Hepatocyte (in vitro differentiated cells): ENCODE measurements at regions not wholly inside any gene's neighbourhood (a gene's known extent, or its start where the extent isn't known, plus 50 kb on each side); places are given as distances from the start of the nearest gene placed in this dataset.
"Not testable (repeated sequence)": the region's sequence is repeated elsewhere in the genome, so short reads cannot be mapped to it uniquely, and the experiment has no call there.

Source experiments
- DNase-seq: peaks from one replicate; pipeline ENCODE4 v3.0.0-alpha.2; 2016; ENCODE audit warnings: low spot score
- H2AFZ ChIP-seq: fragments of 200-600 bp; sonication (generic); 2 replicates; pipeline ENCODE4 v1.6.0; 2016; ENCODE audit warnings: antibody characterized with exemption, mild to moderate bottlenecking
- H3K27ac ChIP-seq: fragments of 200-600 bp; sonication (generic); 2 replicates; pipeline ENCODE4 v1.5.1; 2016; ENCODE audit warnings: mild to moderate bottlenecking
- H3K27me3 ChIP-seq: fragments of 200-600 bp; sonication (generic); 2 replicates; pipeline ENCODE4 v1.6.1; 2016
- H3K36me3 ChIP-seq: fragments of 200-600 bp; sonication (generic); replicated peaks from 2 replicates; pipeline ENCODE4 v1.5.1; 2016; ENCODE audit warnings: low read depth; ENCODE audit not compliant: insufficient read depth
- H3K4me1 ChIP-seq: fragments of 200-600 bp; sonication (generic); 2 replicates; pipeline ENCODE4 v1.5.1; 2016; ENCODE audit warnings: mild to moderate bottlenecking, moderate library complexity; ENCODE audit not compliant: insufficient read depth
- H3K4me2 ChIP-seq: fragments of 200-600 bp; sonication (generic); 2 replicates; pipeline ENCODE4 v1.6.0; 2016
- H3K4me3 ChIP-seq: fragments of 200-600 bp; sonication (generic); 2 replicates; pipeline ENCODE4 v1.5.1; 2016; ENCODE audit warnings: mild to moderate bottlenecking
- H3K79me2 ChIP-seq: fragments of 200-600 bp; sonication (generic); 2 replicates; pipeline ENCODE4 v1.6.0; 2017; ENCODE audit warnings: mild to moderate bottlenecking
- H3K9me2 ChIP-seq: fragments of 200-600 bp; sonication (generic); replicated peaks from 2 replicates; pipeline ENCODE4 v1.6.0; 2017; ENCODE audit warnings: mild to moderate bottlenecking; ENCODE audit not compliant: insufficient read depth
- H3K9me3 ChIP-seq: fragments of 200-600 bp; sonication (generic); 2 replicates; pipeline ENCODE4 v1.5.1; 2016; ENCODE audit warnings: low read depth, mild to moderate bottlenecking
- H4K20me1 ChIP-seq: fragments of 200-600 bp; sonication (generic); 2 replicates; pipeline ENCODE4 v1.6.0; 2016; ENCODE audit warnings: mild to moderate bottlenecking; ENCODE audit not compliant: insufficient read depth, poor library complexity, severe bottlenecking
- CTCF ChIP-seq: fragments of 200-600 bp; sonication (generic); IDR thresholded peaks from 2 replicates; pipeline ENCODE4 v1.5.1; 2016; ENCODE audit warnings: antibody characterized with exemption, mild to moderate bottlenecking; ENCODE audit not compliant: poor library complexity
- EZH2 ChIP-seq: fragments of 200-600 bp; sonication (generic); IDR thresholded peaks from 2 replicates; pipeline ENCODE4 v1.6.1; 2016; ENCODE audit warnings: antibody characterized with exemption, mild to moderate bottlenecking, borderline replicate concordance
- EZH2phosphoT487 ChIP-seq: fragments of 200-600 bp; sonication (generic); IDR thresholded peaks from one replicate; pipeline ENCODE4 v1.6.1; 2018; ENCODE audit warnings: antibody characterized with exemption, mild to moderate bottlenecking, low read depth, moderate library complexity; ENCODE audit not compliant: unreplicated experiment, severe bottlenecking
- WGBS: methylation state at CpG from one replicate; pipeline ENCODE4 v1.1.6; 2016; ENCODE audit warnings: low lambda C conversion rate; ENCODE audit errors: missing lambda C conversion rate; 5-methylcytosine and 5-hydroxymethylcytosine counted together

- Histone ChIP-seq H3K4me3 (no peak overlapping the region), H3K9me3 (no peaks in the 10 kb centered on the region), H3K4me1 (no peaks in the 10 kb centered on the region), H4K20me1 (no peaks in the 10 kb centered on the region), H2AFZ (no peak overlapping the region), H3K36me3 (no peaks in the 10 kb centered on the region), H3K4me2 (no peak overlapping the region), H3K27me3 (no peaks in the 10 kb centered on the region), H3K79me2 (no peaks in the 10 kb centered on the region), H3K27ac (no peak overlapping the region), H3K9me2 (no peaks in the 10 kb centered on the region)
- 86% methylated on average over 5 of the region's 5 CpGs for WGBS
- no peak for TF ChIP-seq EZH2
- TF ChIP-seq CTCF, result no peak
- TF ChIP-seq EZH2phosphoT487, result no peak
- no peak for DNase-seq
Observed at GRCh38 chrX:5290635-5291034, 938.0 kb downstream of the NLGN4X start.

GRCh38 chrX:5289949-5290348 lies 938.7 kb downstream of the NLGN4X start:
- H3K79me2 ChIP-seq, H3K9me3 ChIP-seq, H3K4me1 ChIP-seq, H3K27me3 ChIP-seq, H2AFZ ChIP-seq, DNase-seq, H3K4me3 ChIP-seq, H3K9me2 ChIP-seq, H4K20me1 ChIP-seq, H3K4me2 ChIP-seq, H3K36me3 ChIP-seq, H3K27ac ChIP-seq: not testable (repeated sequence)
- 88% methylated on average over 1 of the region's 1 CpG for WGBS

GRCh38 chrX:5278908-5279307 lies 949.8 kb downstream of the NLGN4X start:
- WGBS, result 96% methylated on average over 2 of the region's 2 CpGs

GRCh38 chrX:5265324-5265850 lies 963.3 kb downstream of the NLGN4X start:
- 62% methylated on average over 3 of the region's 3 CpGs for WGBS

More at GRCh38 chrX:5278908-5279307, 949.8 kb downstream of the NLGN4X start:
- no peak overlapping the region for H3K4me2 ChIP-seq
- no peaks in the 10 kb centered on the region for H3K27me3 ChIP-seq
- TF ChIP-seq EZH2phosphoT487 (no peak), CTCF (no peak), EZH2 (no peak)
- H3K9me2 ChIP-seq, result no peaks in the 10 kb centered on the region
- no peak overlapping the region for H2AFZ ChIP-seq
- no peak for DNase-seq
- H3K79me2 ChIP-seq, result no peaks in the 10 kb centered on the region
- H3K4me1 ChIP-seq, result no peaks in the 10 kb centered on the region
- no peak overlapping the region for H3K4me3 ChIP-seq
- no peak overlapping the region for H3K27ac ChIP-seq
- no peaks in the 10 kb centered on the region for H3K9me3 ChIP-seq
- no peaks in the 10 kb centered on the region for H3K36me3 ChIP-seq
- H4K20me1 ChIP-seq, result no peaks in the 10 kb centered on the region

More at GRCh38 chrX:5265324-5265850, 963.3 kb downstream of the NLGN4X start:
- DNase-seq, result no peak
- no peaks in the 10 kb centered on the region for H4K20me1 ChIP-seq
- H3K4me3 ChIP-seq, result no peak overlapping the region
- no peaks in the 10 kb centered on the region for H3K36me3 ChIP-seq
- H2AFZ ChIP-seq, result no peak overlapping the region
- H3K4me1 ChIP-seq, result no peaks in the 10 kb centered on the region
- H3K9me2 ChIP-seq, result no peaks in the 10 kb centered on the region
- no peaks in the 10 kb centered on the region for H3K79me2 ChIP-seq
- no peaks in the 10 kb centered on the region for H3K27me3 ChIP-seq
- no peak overlapping the region for H3K27ac ChIP-seq
- no peaks in the 10 kb centered on the region for H3K9me3 ChIP-seq
- H3K4me2 ChIP-seq, result no peak overlapping the region
- TF ChIP-seq EZH2phosphoT487 (no peak), EZH2 (no peak), CTCF (no peak)
